ACC112 (cell line): ENCODE measurements at regions not wholly inside any gene's neighbourhood (a gene's known extent, or its start where the extent isn't known, plus 50 kb on each side); places are given as distances from the start of the nearest gene placed in this dataset.
"Not testable (repeated sequence)": the region's sequence is repeated elsewhere in the genome, so short reads cannot be mapped to it uniquely, and the experiment has no call there.

Experiments used
- H2AFZ ChIP-seq: fragments of 200-600 bp; sonication (generic); one replicate; pipeline ENCODE4 v1.6.0; 2017; ENCODE audit warnings: antibody characterized with exemption, low read length; ENCODE audit not compliant: unreplicated experiment
- H3K27ac ChIP-seq: fragments of 200-600 bp; sonication (generic); 2 replicates; pipeline ENCODE4 v1.5.1; 2014; ENCODE audit warnings: low read depth, mild to moderate bottlenecking, antibody characterized with exemption, low read length, moderate library complexity
- H3K27me3 ChIP-seq: fragments of 200-600 bp; sonication (generic); 2 replicates; pipeline ENCODE4 v1.6.1; 2014; ENCODE audit warnings: mild to moderate bottlenecking, antibody characterized with exemption, low read length, moderate library complexity, mixed read lengths; ENCODE audit not compliant: insufficient read depth
- H3K36me3 ChIP-seq: fragments of 200-600 bp; sonication (generic); 2 replicates; pipeline ENCODE4 v1.6.1; 2016; ENCODE audit warnings: mild to moderate bottlenecking, antibody characterized with exemption, low read length, moderate library complexity, mixed read lengths; ENCODE audit not compliant: insufficient read depth
- H3K4me1 ChIP-seq: fragments of 200-600 bp; sonication (generic); one replicate; pipeline ENCODE4 v1.6.1; 2016; ENCODE audit warnings: low read length, mixed read lengths; ENCODE audit not compliant: insufficient read depth, unreplicated experiment, control insufficient read depth
- H3K4me3 ChIP-seq: fragments of 200-600 bp; sonication (generic); 2 replicates; pipeline ENCODE4 v1.5.1; 2014; ENCODE audit warnings: mild to moderate bottlenecking, low read depth, low read length
- H3K79me2 ChIP-seq: fragments of 200-600 bp; sonication (generic); one replicate; pipeline ENCODE4 v1.6.0; 2016; ENCODE audit warnings: low read length; ENCODE audit not compliant: control insufficient read depth, unreplicated experiment, insufficient read depth

- H3K4me1 ChIP-seq = not testable (repeated sequence)
These were observed 73.0 kb downstream of the CARTPT start for GRCh38 chr5:71792041-71792440.

GRCh38 chr5:71794061-71794695 lies 75.1 kb downstream of the CARTPT start:
- Histone ChIP-seq H3K4me3 (no peak overlapping the region), H2AFZ (no peak overlapping the region), H3K36me3 (no peaks in the 10 kb centered on the region), H3K27ac (no peak overlapping the region), H3K4me1 (no peaks in the 10 kb centered on the region), H3K27me3 (no peaks in the 10 kb centered on the region), H3K79me2 (no peaks in the 10 kb centered on the region)

More at GRCh38 chr5:71792041-71792440, 73.0 kb downstream of the CARTPT start:
- not testable (repeated sequence) for H3K27ac ChIP-seq, H2AFZ ChIP-seq, H3K4me3 ChIP-seq, H3K79me2 ChIP-seq, H3K36me3 ChIP-seq
- H3K27me3 ChIP-seq = peaks cover 12% of the 10 kb centered on the region; the same call in 1 of the 2 replicates

DNA sequence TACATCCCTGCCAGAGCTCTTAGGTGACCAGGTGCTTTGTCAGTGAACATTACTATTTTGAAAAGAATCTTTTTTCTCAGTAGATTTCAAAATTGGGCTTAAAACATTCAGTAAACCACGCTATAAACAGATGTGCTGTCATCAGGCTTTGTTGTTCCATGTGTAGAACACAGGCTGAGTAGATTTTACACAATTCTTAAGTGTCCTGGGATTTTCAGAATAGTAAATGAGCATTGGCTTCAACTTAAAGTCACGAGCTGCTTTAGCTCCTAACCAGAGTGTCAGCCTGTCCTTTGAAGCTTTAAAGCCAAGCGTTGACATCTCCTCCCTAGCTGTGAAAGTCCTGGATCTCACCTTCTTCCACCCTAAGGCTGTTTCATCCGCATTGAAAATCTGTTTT lies 83.6 kb downstream of the CARTPT start:
- Histone ChIP-seq H3K79me2 (no peaks in the 10 kb centered on the region), H2AFZ (no peak overlapping the region), H3K27me3 (peaks cover 62% of the 10 kb centered on the region), H3K4me1 (no peaks in the 10 kb centered on the region), H3K4me3 (no peak overlapping the region), H3K27ac (no peak overlapping the region), H3K36me3 (no peaks in the 10 kb centered on the region)

DNA sequence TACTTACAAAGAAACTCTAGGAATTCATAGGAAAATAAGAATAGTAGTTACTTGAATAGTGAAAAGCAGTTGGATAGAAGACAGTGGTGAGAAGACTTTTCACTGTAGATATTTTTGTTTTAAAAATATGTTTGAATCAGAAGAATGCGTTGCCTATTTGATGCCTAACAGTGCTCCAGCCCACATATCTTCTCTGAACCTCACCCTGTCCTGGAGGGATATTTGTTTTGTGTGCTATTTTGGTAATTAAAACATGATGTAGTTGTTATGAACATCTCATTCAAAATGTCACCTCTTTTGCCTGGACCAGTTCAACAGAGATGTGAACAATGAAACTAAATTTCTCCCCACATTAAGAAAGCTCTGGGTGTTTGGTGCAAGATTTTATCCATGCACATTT lies 87.6 kb downstream of the CARTPT start:
- H2AFZ ChIP-seq = no peak overlapping the region
- H3K27me3 ChIP-seq = peaks cover 53% of the 10 kb centered on the region
- no peak overlapping the region for H3K4me3 ChIP-seq
- no peaks in the 10 kb centered on the region for H3K36me3 ChIP-seq
- no peaks in the 10 kb centered on the region for H3K79me2 ChIP-seq
- no peak overlapping the region for H3K27ac ChIP-seq
- no peaks in the 10 kb centered on the region for H3K4me1 ChIP-seq

- H2AFZ ChIP-seq = no peak overlapping the region
These were observed 88.8 kb downstream of the CARTPT start for GRCh38 chr5:71807909-71808308.

DNA sequence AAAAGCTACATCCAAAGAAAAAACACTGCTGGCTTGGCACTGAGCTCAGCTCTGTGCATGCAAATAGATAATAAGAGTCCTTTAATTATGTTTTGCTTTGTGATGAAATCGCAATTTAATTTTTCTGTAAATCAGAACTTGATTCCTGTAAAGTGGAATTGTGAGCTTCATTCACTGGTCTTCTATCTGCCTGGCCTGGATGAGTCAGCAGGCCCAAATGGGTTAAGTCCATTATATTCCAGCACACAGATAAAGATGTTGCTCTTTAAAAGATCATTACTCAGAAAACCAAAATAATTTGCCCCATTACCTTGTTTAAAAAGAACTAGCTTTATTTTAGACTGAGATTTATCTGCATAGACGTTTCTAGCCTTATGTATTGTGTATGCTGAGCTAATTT lies 90.4 kb downstream of the CARTPT start:
- H3K27ac ChIP-seq = no peak overlapping the region
- no peak overlapping the region for H3K4me3 ChIP-seq
- no peaks in the 10 kb centered on the region for H3K79me2 ChIP-seq
- peaks cover 33% of the 10 kb centered on the region for H3K27me3 ChIP-seq
- H3K36me3 ChIP-seq = no peaks in the 10 kb centered on the region
- no peaks in the 10 kb centered on the region for H3K4me1 ChIP-seq
- no peak overlapping the region for H2AFZ ChIP-seq

More at GRCh38 chr5:71807909-71808308, 88.8 kb downstream of the CARTPT start:
- Histone ChIP-seq H3K4me3 (no peak overlapping the region), H3K79me2 (no peaks in the 10 kb centered on the region), H3K4me1 (no peaks in the 10 kb centered on the region), H3K36me3 (no peaks in the 10 kb centered on the region), H3K27me3 (peaks cover 41% of the 10 kb centered on the region), H3K27ac (no peak overlapping the region)

DNA sequence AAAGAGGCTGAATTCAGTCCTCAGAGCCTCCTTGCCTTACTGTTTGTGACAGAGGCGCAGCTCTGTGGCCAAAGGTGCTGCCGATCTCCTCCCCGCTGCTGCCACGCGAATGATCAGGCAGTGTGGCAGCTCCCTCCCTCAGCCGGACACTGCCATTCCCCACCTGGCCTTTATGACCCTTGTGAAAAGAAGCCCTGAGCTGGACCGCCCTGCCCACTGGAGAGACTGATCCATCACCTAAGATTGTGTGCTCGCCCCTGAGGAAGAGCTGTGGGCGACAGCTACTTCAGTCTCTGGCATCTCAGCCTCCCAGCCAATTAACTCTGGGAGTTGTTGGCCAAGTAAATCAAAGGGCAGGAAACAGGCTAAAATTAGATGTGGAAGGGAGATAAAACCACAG lies 90.9 kb downstream of the CARTPT start:
- Histone ChIP-seq H2AFZ (no peak overlapping the region), H3K27ac (no peak overlapping the region), H3K79me2 (no peaks in the 10 kb centered on the region), H3K4me1 (no peaks in the 10 kb centered on the region), H3K36me3 (no peaks in the 10 kb centered on the region), H3K4me3 (no peak overlapping the region), H3K27me3 (peaks cover 31% of the 10 kb centered on the region)

GRCh38 chr5:71810471-71811195 lies 91.6 kb downstream of the CARTPT start:
- no peak overlapping the region for H3K27ac ChIP-seq
- H2AFZ ChIP-seq = no peak overlapping the region
- H3K4me3 ChIP-seq = no peak overlapping the region
- no peaks in the 10 kb centered on the region for H3K4me1 ChIP-seq
- H3K36me3 ChIP-seq = no peaks in the 10 kb centered on the region
- H3K27me3 ChIP-seq = peaks cover 31% of the 10 kb centered on the region
- no peaks in the 10 kb centered on the region for H3K79me2 ChIP-seq

DNA sequence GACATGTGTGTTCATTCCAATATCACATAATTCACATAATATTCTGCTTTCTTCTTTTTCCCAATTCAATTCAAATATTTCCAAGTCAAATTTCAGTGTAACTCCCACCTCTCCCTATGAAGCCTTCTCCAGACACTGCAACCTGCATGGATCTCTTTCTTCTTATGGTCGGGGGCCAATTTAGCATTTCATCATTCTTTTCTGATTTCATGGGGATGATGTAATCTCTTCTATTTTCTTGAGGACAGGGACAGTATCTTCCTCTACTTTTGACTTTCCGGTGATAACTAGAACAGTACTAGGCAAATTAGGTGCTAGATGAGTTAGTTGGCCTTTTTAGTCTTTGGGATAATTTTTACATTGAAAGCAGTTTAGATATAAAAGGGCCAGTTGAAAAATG lies 92.7 kb downstream of the CARTPT start:
- Histone ChIP-seq H3K27me3 (peaks cover 28% of the 10 kb centered on the region), H2AFZ (no peak overlapping the region), H3K36me3 (no peaks in the 10 kb centered on the region), H3K4me3 (no peak overlapping the region), H3K79me2 (no peaks in the 10 kb centered on the region), H3K27ac (no peak overlapping the region), H3K4me1 (no peaks in the 10 kb centered on the region)

GRCh38 chr5:71816307-71816706 lies 97.2 kb downstream of the CARTPT start:
- H3K79me2 ChIP-seq = no peaks in the 10 kb centered on the region
- no peaks in the 10 kb centered on the region for H3K4me1 ChIP-seq
- H2AFZ ChIP-seq = no peak overlapping the region
- no peaks in the 10 kb centered on the region for H3K36me3 ChIP-seq
- H3K27ac ChIP-seq = no peak overlapping the region
- peaks cover 36% of the 10 kb centered on the region; the same call in 1 of the 2 replicates for H3K27me3 ChIP-seq
- no peak overlapping the region for H3K4me3 ChIP-seq

DNA sequence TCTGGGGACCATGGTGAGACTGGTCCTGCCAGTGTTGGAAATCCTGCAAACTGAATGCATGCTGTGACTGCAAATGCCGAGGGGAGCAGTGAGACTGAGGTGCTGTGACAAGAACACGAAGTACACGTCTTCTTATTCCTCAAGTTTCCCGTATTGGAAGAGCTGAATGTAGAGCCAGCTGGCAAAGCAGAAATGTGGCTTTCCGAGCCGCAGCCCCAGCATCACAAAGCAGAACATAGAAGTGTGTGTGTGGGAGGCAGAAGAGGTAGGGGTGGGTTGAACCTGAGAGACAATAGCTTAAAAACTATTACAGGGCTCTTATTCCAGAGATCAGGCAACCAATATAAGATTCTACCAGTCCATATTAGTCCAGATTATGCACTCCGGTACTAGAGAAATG lies 98.8 kb downstream of the CARTPT start:
- no peaks in the 10 kb centered on the region for H3K36me3 ChIP-seq
- H3K4me1 ChIP-seq = no peaks in the 10 kb centered on the region
- no peaks in the 10 kb centered on the region for H3K79me2 ChIP-seq
- H3K4me3 ChIP-seq = no peak overlapping the region
- H3K27ac ChIP-seq = no peak overlapping the region
- no peak overlapping the region for H2AFZ ChIP-seq
- peaks cover 36% of the 10 kb centered on the region; the same call in 1 of the 2 replicates for H3K27me3 ChIP-seq
